ENCODE measurements at regions not wholly inside any gene's neighbourhood (a gene's known extent, or its start where the extent isn't known, plus 50 kb on each side); places are given as distances from the start of the nearest gene placed in this dataset.
"Not testable (repeated sequence)": the region's sequence is repeated elsewhere in the genome, so short reads cannot be mapped to it uniquely, and the experiment has no call there.

- no peak for DNase-seq
These were observed 114.8 kb upstream of the MARCKS start for GRCh38 chr6:113742342-113742741.

DNA sequence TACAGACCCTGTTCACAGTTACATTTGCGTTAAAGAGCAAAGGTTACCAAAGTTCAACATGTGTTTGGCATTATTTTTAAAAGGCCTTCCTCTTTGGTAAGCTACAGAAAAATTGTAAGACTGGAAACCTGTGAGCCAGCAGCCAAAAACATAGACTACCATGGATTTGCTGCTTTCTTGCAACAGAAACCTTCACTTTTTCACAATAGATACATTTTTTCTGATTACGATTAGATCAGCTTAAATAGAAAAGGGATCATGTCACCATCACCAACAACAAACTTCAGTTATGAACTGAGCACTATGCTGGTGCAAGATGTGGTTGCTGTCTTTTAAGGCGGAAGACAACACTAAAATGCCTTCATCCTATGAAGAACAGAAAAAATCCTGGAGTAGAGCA, 112.3 kb upstream of the MARCKS start:
- no peak for DNase-seq

DNA sequence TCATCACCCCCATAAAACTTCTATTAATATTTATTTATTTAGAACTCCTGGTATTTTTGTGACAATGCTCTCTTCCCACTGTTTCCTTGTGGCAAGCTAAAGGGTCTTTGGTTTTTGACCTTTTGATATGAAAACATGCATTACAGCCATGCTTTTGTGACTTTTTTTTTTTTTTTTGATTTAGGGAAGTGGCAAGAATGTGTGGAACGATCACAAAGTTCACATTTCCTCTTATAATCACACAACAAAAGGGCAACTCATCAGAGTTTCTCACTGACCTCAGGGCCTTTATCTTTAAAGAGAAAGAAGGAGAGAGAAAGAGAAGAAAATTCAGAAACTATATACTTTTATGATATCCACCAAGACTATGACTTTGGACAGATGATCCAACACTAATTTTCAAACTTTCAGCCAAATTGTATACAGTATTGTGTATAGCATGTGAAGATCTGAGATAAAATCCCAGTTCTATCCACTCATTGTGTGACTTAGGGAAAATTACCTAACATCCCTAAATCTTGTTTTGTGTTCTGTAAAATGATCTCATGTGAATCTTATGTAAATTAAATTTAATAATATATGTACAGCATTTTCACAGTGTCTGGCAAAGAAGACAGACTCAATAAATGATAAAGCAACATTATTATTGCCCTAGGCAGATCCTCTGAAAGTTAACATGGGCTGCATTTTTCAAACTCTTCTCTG, 106.8 kb upstream of the MARCKS start:
- DNase-seq: no peak

- no peak for DNase-seq
These were observed 102.9 kb upstream of the MARCKS start for GRCh38 chr6:113754291-113754690.

DNA sequence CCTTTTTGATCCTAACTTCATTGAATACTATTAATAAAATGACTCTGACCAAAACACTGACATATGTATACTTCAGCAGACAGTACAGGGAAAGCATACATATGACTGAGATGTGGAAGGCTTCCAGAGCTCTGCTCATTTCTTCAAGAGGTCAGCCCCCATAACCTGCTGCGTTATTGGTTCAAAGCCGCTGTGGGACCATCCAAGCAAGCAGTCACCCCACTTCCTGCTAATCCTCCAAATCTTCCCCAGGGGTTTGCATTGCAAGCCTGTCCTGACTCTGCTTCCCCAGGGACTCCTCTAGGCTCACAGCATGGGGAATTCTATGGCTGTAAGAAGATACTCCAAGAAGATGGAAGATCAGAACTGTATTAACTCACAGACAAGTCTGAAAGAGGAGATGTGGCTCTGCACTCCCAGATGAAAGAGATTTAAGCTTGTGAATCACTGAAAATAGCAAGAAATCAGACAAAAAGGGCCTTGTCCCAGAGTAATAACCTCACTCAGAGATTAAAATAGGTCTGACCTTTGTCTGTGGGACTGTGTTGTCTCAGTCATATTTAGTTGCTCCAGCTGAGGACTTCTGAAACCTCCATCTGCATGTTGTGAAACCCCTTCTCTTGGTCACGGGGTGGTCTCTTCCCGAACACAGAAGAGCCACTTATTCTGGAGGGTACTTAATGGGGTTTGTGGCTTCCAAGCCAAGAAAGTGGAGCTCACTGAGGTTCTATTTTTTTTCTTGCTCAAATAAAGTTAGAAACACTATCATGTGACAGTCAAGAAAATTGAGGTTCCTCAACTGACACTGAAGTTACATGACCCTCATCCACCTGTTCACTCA, 101.5 kb upstream of the MARCKS start:
- DNase-seq: no peak

DNA sequence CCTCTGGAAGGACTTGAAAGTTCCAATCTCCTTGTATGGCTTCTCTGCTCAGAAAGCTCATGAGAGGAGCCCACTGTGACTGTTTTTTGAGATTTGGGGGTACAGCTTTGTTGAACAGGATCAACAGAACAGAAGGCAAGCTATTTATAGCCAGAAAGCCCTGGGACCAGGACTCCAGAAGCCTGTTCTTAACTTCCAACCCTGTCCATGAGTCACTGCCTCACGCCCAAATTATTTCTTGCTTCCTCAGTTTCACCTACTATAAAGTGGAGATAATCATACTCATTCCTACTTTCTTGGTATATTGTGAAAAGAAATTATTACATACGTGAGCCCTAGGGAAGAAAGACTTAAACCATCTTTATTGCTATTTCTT, 100.9 kb upstream of the MARCKS start:
- no peak for DNase-seq

DNA sequence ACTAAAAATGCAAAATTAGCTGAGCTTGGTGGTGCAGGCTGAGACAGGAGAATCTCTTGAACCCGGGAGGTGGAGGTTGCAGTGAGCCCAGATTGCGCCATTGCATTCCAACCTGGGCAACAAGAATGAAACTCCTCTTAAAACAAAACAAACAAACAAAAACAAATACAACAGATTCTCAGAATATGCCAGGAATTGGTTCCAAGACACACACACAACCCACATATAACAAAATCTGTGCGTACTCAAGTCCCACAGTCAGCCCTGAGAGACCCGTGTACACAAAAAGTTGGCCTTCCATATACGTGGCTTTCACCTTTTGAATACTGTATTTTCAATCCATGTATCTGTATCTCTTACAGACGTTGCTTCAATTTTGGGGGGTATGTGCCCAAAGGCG, 98.9 kb upstream of the MARCKS start:
- DNase-seq: no peak

DNA sequence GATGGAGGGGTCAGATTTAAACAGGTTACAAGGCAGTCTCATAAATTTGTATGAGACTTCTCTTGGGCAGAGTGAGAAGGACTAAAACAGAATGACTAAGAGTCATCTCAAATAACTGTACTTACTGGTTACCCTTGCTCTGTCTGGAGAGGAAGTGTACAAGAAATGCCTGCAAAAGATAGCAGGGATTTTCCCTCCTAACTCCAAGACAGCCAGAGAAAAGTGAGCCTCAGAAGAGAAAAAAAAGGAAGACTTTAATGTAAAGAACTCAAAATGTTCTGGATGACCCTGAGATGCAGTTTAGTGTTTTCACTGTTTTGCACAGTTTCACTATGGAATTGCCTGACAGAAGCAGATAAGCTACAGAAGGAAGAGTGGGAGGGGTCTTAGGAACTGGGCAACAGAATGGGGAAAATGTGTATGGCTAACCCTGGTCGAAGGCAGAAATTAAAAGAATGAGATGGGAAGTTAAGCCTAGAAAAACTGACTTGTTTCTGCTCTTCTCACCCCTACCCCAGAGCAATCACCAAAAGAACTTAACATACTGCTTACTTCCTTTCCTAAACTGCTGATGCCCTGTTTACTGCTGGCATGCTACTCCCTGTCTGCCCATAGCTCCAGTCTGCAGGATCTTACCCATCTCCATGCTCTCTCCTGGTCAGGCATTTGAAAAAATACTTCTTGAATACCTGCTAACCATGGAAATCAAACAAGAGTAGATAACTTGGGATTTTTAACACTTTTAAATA, 98.1 kb upstream of the MARCKS start:
- DNase-seq: peak in 1 of 2 donors; percentile 20

- no peak for DNase-seq
These were observed 94.5 kb upstream of the MARCKS start for GRCh38 chr6:113762641-113763040.

DNA sequence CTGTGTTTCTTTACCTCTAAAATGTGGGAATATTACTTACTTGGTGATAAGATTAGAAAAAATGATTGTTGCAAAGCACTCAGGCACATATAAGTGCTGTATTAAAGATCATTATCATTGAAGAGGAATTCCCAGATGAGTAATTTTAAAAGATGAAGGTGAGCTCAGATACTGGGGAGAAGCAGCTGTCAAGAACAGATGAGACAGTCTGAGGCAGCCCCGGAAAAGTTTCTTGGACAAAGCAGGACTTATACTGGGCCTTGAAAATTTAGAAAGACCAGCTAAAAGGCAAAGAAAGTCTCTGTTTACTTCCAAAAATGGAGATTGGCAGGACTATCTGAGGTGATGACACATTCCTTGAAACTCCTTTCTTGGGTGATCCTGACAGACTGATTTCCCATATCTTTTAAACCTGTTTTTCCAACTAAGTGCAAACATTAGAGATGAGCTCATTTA, 93.8 kb upstream of the MARCKS start:
- no peak for DNase-seq

GRCh38 chr6:113763876-113764275, 93.3 kb upstream of the MARCKS start:
- DNase-seq: peak; percentile 12 to 13

GRCh38 chr6:113765909-113766308, 91.2 kb upstream of the MARCKS start:
- DNase-seq: no peak

GRCh38 chr6:113767985-113768384, 89.2 kb upstream of the MARCKS start:
- DNase-seq: no peak

- DNase-seq: no peak
These were observed 84.2 kb upstream of the MARCKS start for GRCh38 chr6:113772961-113773360.

DNA sequence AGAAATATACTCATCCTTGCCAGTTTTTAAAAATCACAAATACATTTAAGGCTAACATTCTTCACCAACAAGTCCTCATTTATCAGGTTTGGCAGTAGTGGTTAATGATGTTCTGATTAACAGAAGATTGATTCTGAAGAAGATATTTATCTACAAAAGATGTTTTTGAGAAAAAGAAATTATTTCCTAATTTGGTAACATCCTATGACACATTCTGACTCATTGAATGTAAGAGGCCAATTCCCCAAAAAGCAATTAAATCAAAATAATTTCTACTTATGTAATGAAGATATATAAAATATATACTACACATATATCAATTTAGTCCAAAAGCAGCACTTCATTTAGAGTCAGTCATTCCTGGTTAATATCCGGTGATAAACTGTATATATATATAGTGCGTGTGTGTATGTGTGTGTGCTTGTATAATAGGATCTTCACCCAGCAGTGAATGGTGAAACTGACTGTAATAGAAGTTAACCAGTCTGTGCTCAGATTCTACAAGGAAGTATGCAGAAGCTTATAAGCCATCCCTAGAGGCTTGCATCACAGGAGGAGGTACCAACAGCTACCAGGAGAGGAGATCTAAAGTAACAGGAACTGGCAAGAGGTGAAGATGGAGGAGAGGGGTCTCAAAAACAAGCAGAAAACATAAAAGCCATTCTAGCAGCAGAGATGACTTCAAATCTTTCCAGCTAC, 82.9 kb upstream of the MARCKS start:
- no peak for DNase-seq

- DNase-seq: no peak
These were observed 80.1 kb upstream of the MARCKS start for GRCh38 chr6:113776998-113777397.

DNA sequence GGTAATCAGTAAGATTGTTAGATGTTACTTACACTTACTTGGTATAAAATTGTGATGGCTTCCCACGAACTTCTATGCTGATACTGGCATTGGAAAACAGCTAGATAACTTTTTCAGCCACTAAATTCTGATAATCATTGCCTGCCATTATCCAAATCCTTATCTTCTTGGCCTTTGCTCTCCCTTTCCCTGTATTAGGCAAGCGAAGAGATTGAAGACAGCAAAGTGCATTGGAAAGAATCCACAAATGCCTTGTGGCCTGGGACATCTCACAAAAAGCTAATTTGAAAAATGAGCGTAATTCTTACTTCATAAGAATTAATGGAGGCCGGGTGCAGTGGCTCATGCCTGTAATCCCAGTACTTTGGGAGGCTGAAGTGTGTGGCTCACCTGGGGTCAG, 79.5 kb upstream of the MARCKS start:
- DNase-seq: no peak

- no peak for DNase-seq
These were observed 77.5 kb upstream of the MARCKS start for GRCh38 chr6:113779656-113780055.

- DNase-seq: no peak
These were observed 74.5 kb upstream of the MARCKS start for GRCh38 chr6:113782636-113783035.

GRCh38 chr6:113786168-113786567, 71.0 kb upstream of the MARCKS start:
- DNase-seq: no peak

DNA sequence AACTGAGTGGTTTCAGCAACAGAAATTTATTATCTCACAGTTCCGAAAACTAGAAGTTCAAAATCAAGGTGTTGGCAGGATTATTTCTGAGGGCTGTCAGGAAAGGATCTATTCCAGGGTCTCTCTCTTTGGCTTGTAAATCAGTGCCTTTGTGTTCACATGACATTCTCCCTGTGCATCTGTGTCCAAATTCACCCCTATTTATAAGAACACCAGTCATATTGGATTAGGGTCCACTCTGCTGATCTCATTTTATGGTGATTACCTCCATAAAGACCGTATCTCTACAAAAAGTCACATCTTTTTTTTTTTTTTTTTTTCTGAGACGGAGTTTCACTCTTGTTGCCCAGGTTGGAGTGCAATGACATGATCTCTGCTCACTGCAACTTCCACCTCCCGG, 68.6 kb upstream of the MARCKS start:
- DNase-seq: no peak

DNA sequence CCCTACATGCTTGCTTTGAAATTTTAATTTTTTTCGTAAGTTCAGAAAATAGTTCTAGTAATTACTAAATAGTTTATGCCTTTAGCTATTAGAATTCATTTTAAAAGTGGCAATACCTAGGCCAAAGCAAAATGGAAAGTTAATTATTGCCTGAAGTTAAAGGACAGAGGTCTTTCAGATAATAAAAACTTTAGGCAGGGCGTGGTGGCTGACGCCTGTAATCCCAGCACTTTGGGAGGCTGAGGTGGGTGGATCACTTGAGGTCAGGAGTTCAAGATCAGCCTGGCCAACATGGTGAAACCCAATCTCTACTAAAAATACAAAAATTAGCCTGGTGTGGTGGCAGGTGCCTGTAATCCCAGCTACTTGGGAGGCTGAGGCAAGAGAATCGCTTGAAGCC, 65.9 kb upstream of the MARCKS start:
- not testable (repeated sequence) for DNase-seq

DNA sequence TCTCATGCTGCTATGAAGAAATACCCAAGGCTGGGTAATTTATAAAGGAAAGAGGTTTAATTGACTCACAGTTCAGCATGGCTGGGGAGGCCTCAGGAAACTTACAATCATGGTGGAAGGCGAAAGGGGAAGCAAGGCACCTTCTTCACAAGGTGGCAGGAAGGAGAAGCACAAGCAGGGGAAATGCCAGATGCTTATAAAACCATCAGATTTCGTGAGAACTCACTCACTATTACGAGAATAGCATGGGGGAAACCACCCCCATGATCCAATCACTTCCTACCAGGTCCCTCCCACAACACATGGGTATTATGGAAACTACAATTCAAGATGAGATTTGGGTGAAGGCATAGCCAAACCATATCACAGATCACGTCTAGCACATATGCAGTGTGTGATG, 61.8 kb upstream of the MARCKS start:
- peak in 1 of 2 donors; percentile 47 for DNase-seq
